Occipital lobe (tissue), 1 donor: ENCODE measurements at regions not wholly inside any gene's neighbourhood (a gene's known extent, or its start where the extent isn't known, plus 50 kb on each side); places are given as distances from the start of the nearest gene placed in this dataset.

ENCODE experiments used
- DNase-seq: peaks from one replicate; lab custom pipeline; 2025; lab: John Stamatoyannopoulos, UW

DNA sequence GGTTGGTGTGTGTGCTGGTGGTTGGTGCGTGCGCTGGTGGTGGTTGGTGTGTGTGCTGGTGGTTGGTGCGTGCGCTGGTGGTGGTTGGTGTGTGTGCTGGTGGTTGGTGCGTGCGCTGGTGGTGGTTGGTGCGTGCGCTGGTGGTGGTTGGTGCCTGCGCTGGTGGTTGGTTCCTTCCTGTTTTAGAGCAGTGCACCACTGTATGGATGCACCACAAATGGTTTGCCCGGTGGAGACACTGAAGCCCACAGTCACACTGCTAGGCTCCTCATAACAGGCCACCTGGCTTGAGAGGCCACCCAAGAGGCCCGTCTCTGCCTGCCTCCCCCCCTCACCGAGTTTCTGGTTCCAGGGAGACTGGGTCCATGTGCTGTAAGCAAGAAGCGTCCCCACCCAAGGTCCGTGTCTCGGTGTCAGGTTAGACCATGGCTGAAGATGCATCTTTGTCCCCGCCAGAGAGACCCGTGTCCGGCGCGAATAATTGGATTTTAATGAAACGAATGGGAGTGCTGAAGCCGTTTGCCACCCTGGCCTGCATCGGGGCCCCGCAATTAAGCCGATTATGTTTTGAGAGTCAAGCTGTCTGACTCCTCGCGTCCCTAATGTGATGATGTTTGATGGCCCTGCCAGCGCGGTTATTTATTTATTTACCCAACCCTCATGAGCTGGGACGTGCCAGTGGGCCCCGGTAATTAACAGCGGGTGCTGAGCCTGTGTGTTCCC, 161.3 kb upstream of the GSE1 start:
- DNase-seq: no peak

DNA sequence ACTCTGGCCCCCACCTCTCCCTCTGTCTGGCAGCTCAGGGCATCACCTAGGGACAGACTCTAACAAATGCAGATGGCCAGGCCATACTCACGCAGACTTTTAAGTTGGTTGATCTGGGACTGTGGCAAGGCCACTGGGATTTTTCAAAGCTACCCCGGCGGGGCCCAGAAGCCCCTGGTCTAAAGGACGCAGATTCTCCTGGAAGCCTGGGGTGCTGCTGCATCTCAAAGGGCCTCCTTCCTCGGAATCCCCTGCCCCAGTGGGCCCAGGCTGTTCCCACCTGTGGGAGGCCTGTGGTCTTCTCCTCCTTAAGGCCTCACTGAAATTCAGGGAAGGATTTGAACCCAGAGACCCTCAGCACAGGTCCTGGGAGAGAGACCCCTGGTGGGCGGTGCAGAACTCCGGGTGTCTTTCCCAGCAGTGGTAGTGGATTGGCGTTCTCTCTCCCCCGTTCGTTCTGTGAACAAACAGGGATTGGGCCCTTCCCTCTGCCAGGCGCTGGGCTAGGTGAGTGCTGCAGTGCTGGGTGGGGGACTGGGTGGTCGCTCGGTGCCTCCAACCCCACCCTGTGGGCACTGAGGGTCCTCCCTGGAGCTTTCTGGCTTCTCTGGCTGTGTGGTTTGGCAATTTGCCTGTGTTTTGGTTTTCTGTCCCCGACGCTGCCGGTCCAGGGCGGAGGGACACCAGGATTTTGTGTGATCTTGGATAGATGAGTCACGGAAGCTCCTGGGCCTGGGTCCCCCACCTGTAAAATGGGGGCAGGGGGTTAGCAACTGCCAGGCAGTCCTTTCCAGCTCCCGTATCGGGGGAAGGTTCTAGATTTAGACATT, 160.5 kb upstream of the GSE1 start:
- DNase-seq: no peak

DNA sequence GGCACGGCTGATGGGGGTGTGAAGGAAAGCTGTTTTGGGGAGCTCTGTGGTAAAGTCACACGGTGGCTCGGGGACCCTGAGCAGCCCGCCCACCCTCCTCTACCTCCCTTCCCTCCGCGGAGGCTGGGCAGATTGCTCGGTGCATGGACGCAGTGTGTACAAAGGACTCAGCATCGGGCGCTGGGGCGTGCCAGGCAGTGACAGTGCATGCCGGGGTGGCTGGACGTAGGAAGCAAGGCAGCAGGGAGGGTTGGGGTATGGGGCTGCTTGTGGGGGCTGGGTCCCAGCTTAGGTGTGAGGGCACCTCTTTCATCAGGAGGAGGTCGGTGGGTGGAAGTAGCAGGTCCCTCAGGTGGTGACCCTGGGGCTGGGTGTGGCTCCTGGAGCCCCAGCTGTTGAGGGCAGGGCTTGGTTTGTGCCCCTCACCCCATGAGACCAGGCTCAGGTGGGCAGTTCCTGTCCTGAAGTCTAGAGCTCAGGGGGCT, 159.9 kb upstream of the GSE1 start:
- DNase-seq: no peak

DNA sequence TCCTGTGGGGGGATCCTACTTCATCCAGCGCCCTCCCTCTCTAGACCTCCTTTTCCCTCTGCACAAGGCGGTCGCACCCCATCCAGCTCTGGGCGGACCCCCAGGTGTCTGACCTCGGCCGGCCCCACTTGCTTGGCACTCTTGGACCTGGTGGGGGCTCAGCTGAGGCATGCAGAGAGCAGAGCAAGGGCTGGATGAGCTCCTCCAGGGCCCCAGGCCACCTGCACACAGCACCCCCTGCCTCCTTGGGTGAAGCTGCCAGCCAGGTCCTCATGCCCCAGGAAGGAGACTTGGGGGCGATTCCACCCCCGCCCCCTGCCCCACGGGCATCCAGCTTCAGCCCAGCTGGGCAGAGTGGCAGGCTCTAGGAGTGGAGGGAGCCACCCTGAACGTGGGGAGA, 159.4 kb upstream of the GSE1 start:
- no peak for DNase-seq

DNA sequence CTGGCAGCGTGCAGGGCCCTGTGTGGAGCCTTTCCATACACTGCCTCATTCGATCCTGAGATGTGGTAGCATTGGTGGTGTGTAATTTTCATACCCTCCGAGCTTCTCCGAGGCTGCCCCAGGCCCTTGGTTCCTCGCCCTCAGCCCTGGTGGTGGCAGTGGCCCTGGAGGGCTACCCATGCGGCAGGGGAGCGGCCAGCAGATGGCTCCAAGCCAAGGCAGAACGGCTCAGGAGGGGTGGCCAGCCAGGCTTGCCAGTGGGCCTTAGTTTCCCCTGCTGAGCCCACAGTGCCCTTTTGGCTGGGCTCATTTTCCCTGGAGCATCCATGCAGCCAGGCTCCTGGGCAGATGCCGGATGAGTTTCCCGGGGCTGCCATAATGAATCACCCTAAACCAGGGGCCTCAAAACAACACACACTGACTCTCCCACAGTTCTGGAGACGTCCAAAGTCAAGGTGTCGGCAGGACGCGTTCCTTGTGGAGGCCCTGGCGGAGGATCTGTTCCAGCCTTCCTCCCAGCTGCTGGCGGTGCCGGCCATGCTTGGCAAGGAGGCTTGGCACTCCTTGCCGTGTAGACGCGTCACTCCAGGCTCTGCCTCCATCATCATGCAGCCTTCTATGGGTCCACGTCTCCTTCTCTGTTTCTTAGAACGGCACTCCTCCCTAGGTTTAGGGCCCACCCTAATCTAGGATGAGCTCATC, 158.8 kb upstream of the GSE1 start:
- peak; percentile 66 for DNase-seq

DNA sequence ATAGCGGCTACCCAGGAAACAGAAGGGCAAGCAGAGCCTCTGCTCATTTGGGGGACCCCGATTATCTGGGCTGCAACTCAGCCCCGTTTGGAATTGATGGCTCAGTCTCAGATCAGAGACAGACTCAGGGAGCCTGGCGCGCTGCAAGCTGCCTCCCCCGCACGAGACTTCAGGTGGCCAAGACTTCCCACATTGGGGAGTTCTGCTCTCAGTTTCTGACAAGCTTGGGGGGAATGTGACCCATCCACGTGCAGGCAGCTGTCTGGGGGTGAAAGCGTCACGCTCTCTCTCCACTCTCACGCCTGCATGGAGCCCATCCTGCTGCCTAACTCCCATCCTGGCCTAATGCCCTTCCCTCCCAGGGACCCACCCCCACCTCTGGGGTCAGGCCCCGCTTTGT, 157.6 kb upstream of the GSE1 start:
- DNase-seq: peak; percentile 54

DNA sequence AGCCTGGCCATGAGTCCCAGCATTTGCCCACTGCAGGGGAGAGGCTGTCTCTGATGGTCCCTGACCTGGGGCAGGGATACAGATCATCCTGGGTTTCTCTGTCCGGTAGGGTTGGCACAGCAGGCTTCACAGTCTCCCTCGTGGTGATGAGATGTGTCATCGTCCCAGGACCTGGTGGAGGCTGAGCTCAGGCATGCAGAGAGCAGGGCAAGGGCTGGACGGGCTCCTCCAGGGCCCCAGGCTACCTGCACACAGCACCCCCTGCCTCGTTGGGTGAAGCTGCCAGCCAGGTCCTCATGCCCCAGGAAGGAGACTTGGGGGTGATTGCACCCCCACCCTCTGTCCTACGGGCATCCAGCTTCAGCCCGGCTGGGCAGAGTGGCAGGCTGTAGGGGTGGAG, 155.8 kb upstream of the GSE1 start:
- no peak for DNase-seq

DNA sequence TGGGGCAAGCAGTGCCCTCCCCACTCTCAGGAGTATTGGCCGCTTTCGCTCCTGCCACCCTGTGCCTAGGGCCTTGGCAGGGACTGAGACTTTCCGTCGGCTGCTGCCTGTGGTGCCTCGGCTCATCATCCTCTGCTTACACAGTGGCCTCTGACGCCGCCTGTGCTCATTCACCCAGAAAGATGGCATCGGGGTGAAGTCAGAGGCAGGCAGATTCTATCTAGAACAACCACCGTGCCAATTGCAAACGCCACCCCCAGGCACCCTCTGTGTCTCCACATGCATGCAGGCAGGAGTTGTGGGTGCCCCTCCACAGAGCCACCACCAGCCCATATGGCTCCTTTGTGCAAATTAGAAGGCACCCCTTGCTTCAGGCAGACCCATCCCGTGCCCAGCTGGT, 154.2 kb upstream of the GSE1 start:
- no peak for DNase-seq

DNA sequence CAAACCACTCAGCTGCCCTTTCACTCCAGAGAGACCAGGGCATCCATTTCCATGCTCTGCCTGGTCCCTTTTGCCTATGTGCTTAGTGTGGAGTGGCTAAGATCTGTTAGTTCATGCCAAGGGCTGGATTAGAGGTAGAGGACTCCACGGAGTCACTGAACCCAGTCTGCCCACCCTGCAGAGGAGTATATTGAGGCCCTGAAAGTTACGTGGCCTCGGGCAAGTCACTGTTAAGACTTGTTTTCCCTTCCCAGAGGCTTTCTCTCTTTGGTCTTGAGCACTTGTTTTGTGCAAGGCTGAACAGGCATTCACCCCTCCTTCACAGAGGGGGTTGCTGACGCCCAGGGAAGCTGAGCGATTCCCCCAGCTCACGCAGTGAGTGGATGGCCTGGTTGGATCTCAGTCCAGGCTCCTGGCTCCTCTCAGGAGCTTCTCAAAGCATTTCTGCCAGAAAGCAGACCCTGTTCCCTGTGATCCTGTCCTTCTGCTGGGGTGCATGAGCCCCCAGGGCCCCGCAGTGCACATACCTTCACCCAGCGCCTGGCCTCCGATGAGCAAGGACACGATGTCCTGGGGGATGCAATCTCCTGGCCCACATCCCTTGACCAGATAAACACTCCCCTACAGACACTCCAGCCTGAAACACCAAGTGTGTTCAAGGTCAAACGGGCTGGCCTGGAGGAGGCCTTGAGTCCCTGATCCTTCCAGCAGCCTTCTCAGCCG, 153.4 kb upstream of the GSE1 start:
- no peak for DNase-seq

DNA sequence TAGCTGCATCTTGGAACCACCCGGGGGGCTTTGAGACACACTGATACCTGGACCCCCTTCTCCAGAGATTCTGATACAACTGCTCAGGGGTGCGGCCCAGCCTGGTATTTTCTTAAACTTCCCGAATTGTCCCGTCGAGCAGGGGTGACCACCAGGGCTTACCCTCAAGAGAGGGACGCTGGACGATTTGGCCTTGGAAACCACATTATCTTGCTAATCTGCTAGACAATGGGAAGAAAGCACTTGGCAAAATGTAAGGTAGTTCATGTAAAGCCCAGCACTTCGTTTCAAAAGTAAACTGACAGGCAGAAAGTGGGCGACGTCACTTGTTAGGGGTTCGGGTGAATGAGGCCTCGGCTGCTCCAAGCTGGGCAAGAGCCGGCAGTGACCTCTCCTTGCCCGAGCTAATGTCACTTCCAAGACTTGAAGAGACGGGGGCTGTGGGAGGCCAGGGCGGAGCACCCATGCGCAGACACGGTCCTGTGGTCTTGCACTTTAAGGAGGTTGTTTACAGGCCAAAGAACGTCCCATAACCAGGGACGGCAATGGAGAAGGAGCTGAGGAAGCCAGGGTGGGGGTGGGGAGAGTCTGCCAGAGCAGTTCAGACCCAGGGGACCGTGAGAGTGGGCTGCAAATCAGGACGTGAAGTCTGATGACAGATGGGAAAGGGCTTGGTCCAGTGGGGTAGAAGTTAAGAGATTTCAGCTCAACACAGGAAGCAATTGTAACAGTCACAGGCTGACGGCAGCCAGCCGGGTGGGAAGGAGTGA, 152.7 kb upstream of the GSE1 start:
- DNase-seq: no peak

DNA sequence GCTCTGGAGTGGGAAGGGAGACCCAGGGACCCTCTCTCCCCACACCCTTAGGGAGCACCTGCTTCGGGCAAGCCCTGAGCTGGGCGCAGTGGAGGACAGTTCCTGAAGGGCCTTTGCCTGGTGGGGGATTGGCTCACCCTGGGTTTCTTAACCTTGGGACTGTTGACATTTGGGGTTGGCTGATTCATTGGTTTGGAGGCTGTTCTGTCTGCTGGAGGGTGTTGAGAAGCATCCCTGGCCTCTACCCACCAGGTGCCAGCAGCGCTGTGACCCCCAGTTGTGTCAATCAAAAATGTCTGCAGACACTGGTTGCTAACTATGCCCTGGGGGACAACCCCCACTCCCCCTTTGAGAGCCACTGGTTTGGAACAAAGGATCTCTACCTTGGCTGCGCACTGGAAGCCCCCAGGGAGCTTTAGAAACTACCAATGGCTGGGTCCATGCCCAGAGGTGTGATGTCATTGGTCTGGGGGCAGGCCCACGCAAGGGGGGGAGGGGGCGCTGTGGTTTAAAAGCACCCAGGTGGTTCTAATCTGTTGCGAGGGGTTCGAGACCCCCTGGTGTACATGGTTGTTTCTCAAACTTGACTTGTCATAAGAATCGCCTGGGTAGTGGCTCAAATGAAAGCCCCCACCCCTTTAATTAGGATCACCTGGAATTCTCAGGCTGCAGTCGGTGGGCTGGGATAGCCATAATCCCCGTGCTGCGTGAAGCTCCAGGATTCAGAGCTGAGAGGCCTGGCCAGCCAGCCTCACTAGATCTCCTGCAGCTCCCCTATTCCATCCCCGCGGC, 151.9 kb upstream of the GSE1 start:
- DNase-seq: no peak

DNA sequence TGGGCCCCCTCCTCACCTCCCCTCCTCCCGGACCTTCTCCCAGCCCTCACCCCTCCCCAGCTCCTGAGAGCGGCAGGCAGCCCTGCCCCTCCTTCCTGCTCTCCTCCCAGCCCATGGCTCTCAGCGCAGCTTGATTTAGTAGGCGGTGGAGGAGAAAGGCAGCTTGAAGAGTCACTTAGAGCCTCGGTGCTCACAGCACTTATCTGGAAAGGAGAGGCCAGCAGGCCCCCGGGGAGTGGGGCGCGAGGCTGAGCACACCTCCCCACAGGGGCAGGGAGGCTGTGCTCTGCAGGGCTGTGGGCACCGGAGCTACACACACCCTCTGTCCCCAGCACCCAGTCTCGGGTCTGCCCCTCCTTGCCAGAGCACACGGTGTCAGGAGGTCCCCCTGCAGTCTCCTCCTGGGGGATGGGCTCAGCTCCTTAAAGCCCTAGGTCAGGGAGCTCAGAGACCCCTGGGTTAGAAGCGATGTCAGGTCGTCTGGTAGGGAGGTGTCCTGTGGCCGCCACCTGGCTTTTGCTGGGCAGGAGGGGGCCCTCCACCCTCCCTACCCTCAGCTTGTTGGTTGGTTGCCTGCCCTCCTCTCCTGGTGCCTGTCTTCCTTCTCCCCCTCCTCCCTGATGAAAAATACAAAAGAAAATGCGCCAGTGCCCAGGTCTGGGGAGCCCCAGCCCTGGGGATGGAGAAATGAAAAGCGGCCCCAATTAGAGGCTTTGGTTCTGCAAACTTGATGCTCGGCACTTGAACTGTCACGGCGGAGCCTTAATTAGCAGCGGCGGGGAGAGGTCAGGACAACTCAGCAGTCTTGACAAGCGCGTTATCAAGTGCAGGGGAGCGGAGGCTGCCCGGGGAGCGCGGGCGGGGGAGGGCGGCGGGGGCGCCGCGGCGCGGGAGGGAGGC, 151.1 kb upstream of the GSE1 start:
- no peak for DNase-seq

DNA sequence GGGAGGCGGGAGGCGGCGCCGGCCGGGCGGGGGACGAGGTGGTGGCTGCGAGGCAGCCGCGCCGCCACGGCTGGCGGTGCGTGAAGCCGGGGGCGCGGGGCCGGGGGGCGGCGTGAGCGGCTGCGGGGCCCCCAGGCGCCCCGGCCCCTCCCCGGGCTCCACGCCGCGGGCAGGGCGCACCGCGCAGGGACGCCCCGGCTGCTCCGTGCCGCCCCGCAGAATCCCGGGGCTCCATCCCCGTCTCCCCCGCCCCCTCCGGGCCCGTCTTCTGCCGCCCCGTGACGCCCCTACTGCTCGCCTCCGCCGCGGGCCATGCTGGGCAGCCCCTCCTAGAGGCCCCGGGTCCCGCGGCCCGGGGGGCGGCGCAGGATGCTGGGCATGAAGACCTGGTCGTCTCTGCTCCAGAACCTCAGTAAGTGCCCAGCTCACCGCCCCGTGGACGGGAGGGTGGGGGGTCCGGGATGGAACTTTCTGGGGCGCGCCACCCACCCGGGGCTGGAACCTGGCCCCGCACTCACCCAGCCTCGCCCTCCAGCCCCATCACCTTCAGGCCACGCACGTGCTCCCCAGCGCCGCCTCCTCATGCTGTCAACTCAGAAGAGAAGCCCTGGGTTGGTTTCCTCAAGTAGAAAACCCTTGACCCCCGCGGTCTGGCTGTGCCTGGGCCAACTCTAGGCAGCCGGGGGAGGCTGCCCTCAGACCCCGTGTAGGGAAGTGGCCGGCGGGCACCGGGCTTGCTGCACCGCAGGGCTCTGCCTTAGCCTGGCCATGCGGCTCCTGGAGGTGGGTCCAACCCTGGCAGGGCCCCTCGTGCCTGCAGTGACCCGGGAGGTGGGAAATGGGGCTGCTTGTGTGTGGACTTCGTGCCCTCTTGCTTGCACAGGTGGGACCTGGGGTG, 150.2 kb upstream of the GSE1 start:
- no peak for DNase-seq

DNA sequence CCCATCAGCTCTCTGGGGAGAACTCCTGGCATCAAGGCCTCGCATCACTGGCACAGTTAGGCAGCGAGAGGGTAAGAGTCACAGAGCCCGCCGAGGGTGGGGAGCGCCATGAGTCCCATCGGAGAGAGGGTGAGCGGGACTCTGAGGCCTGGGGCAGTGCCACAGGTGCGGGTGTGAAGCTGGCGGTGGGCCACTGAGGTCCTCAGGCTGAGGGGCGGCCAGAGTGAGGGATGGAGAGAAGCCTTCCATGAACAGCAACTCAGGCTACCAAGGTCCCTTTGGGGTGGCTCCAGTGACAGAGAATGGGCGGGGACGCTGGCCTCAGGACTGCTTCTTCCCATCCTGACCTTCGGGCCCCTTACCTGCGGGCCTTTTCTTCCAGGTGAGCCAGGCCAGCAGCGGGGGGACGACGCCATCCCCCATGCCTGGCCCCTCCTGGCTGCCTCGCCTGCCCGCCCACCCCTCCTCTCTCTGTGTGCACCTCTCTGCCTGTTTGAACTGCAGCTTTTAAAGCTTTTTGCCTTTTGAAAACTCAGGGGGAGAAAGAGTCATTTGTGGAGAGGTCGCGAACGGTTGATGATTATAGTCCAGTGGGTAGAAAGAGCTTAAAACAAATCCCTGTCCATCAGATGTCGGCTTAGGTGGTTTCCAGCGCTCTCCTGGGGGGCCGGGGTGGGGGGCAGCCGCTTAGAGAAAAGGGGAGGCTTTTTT, 149.3 kb upstream of the GSE1 start:
- DNase-seq: no peak

DNA sequence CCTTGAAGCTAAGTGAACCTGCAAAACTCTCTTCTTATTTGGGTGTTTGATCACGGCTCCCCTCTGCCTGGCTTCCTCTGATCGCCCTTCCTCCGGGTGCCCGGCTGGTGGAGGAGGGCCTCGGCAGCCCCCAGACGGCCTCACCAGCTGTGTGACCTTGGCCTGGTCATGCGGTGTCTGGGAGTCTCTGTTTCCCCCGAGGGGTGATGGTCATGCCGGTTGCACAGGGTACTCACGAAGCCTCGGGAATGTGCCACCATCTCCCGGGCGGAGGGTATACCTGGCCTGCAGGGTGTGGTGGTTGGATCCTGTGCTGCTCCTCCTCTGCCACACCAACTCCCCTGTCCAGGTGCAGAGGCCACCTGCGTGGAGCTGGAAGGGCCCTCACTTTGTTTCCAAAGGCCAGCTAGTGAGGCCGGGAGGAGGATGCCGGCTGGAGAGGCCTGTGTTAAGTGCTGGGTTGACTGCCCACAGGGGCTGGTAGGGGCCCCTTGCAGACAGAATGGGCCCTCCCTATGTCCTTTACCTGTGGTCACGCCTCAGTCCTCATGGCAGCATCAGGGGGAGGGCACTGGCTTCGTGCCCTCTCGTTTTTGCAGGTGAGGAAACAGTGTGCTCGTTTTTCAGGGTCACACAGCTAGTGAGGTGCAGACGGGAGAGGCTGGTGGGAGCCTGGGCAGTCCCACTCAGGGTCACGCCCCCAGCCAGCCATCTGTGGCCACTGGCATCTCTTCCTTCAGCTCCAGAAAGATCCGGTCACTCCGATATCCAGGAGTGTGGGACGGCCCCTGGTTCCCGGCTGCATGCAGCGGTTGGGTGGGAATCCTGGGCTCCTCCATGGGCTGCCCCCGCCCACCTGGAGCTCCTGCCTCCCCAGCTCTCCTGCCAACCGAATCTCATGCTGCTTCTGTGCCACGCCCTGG, 148.5 kb upstream of the GSE1 start:
- DNase-seq: no peak
